IMR-90 (cell line): ENCODE measurements at regions not wholly inside any gene's neighbourhood (a gene's known extent, or its start where the extent isn't known, plus 50 kb on each side); places are given as distances from the start of the nearest gene placed in this dataset.

Source experiments
- ATAC-seq: fragments of 200-7000 bp; cut with Tn5 transposase; 2 replicates; pipeline ENCODE4 v1.9.1; 2020; ENCODE audit warnings: low read depth, mild to moderate bottlenecking, moderate library complexity
- BruUV-seq: library from RNA; stranded (reverse); fragments of 400-500 nt; replicated peaks from 2 replicates; lab custom pipeline; 2021; lab: Mats Ljungman, UMichigan
- CTCF ChIA-PET: fragments of 300-600 bp; formaldehyde crosslinking; extraction: SDS; loops from one replicate; lab custom pipeline; 2021; ENCODE audit warnings: antibody characterized with exemption; lab: Yijun Ruan, JAX
- POLR2A ChIA-PET: fragments of 300-600 bp; sonication (Branson Sonifier 250); formaldehyde crosslinking; loops from one replicate; lab custom pipeline; 2022; ENCODE audit warnings: antibody characterized with exemption; ENCODE audit not compliant: unreplicated experiment; lab: Charles Lee
- DNase-seq: peaks from one replicate; pipeline ENCODE4 v3.0.0; 2013
- H2AFZ ChIP-seq: replicated peaks from 2 replicates; pipeline ENCODE3; 2013; ENCODE audit warnings: low read length, mild to moderate bottlenecking; ENCODE audit not compliant: poor library complexity
- H2AK5ac ChIP-seq: 2 replicates; pipeline ENCODE4 v1.6.1; 2013; ENCODE audit warnings: low read depth, low read length, inconsistent platforms
- H2AK9ac ChIP-seq: replicated peaks from 2 replicates; pipeline ENCODE3; 2013; ENCODE audit warnings: mild to moderate bottlenecking, low read depth, low read length, moderate library complexity; ENCODE audit not compliant: poor library complexity
- H2BK120ac ChIP-seq: 2 replicates; pipeline ENCODE4 v1.6.1; 2013; ENCODE audit warnings: low read depth, low read length, inconsistent platforms
- H2BK15ac ChIP-seq: 3 replicates; pipeline ENCODE4 v1.6.1; 2013; ENCODE audit warnings: low read depth, low read length, inconsistent platforms
- H2BK20ac ChIP-seq: 2 replicates; pipeline ENCODE4 v1.6.1; 2013; ENCODE audit warnings: low read depth, mild to moderate bottlenecking, inconsistent platforms, low read length, moderate library complexity
- H2BK5ac ChIP-seq: 2 replicates; pipeline ENCODE4 v1.6.1; 2013; ENCODE audit warnings: mild to moderate bottlenecking, low read depth, low read length, inconsistent platforms; ENCODE audit not compliant: poor library complexity, severe bottlenecking
- H3K14ac ChIP-seq: replicated peaks from 2 replicates; pipeline ENCODE4 v1.6.1; 2013; ENCODE audit warnings: low read depth, low read length, inconsistent platforms
- H3K18ac ChIP-seq: 2 replicates; pipeline ENCODE4 v1.6.1; 2013; ENCODE audit warnings: low read depth, low read length, control low read depth
- H3K23ac ChIP-seq: 2 replicates; pipeline ENCODE4 v1.6.1; 2013; ENCODE audit warnings: low read depth, low read length, inconsistent platforms
- H3K27ac ChIP-seq: 2 replicates; pipeline ENCODE4 v1.5.1; 2013; ENCODE audit warnings: mild to moderate bottlenecking, control low read depth, low read length; ENCODE audit not compliant: insufficient read depth
- H3K27me3 ChIP-seq: 2 replicates; pipeline ENCODE4 v1.6.1; 2013; ENCODE audit warnings: low read length; ENCODE audit not compliant: control insufficient read depth, insufficient read depth
- H3K36me3 ChIP-seq: 2 replicates; pipeline ENCODE4 v1.6.1; 2013; ENCODE audit warnings: low read length, mixed read lengths; ENCODE audit not compliant: control insufficient read depth, insufficient read depth
- H3K4ac ChIP-seq: 2 replicates; pipeline ENCODE4 v1.6.1; 2013; ENCODE audit warnings: low read depth, low read length, inconsistent platforms
- H3K4me1 ChIP-seq: 2 replicates; pipeline ENCODE4 v1.6.1; 2013; ENCODE audit warnings: low read length, mixed read lengths; ENCODE audit not compliant: control insufficient read depth, insufficient read depth
- H3K4me2 ChIP-seq: 2 replicates; pipeline ENCODE4 v1.6.1; 2013; ENCODE audit warnings: low read depth, mild to moderate bottlenecking, control low read depth, low read length, moderate library complexity
- H3K4me3 ChIP-seq: 2 replicates; pipeline ENCODE4 v1.5.1; 2013; ENCODE audit warnings: low read depth, mild to moderate bottlenecking, control low read depth, low read length, moderate library complexity; ENCODE audit not compliant: insufficient read depth
- H3K56ac ChIP-seq: 2 replicates; pipeline ENCODE4 v1.6.1; 2013; ENCODE audit warnings: low read length, inconsistent platforms; ENCODE audit not compliant: insufficient read depth; ENCODE audit errors: extremely low read depth
- H3K79me1 ChIP-seq, 2 experiments: 2 replicates each; pipeline ENCODE4 v1.6.1; 2013; ENCODE audit warnings: low read length in 2 of 2, inconsistent platforms in 1 of 2, low read depth in 1 of 2
- H3K9ac ChIP-seq: 2 replicates; pipeline ENCODE4 v1.6.1; 2013; ENCODE audit warnings: low read depth, low read length, control low read depth
- H3K9me1 ChIP-seq: 2 replicates; pipeline ENCODE4 v1.6.1; 2013; ENCODE audit warnings: low read length, inconsistent platforms; ENCODE audit not compliant: insufficient read depth
- H3K9me3 ChIP-seq: 2 replicates; pipeline ENCODE4 v1.6.1; 2013; ENCODE audit warnings: low read length; ENCODE audit not compliant: control insufficient read depth, insufficient read depth
- H4K20me1 ChIP-seq: 2 replicates; pipeline ENCODE4 v1.6.1; 2013; ENCODE audit warnings: low read length, inconsistent platforms; ENCODE audit not compliant: insufficient read depth
- H4K5ac ChIP-seq: 2 replicates; pipeline ENCODE4 v1.6.1; 2013; ENCODE audit warnings: mild to moderate bottlenecking, low read depth, low read length, control low read depth
- H4K8ac ChIP-seq, 2 experiments: 2 replicates each; pipeline ENCODE4 v1.6.1; 2013; ENCODE audit warnings: low read depth in 2 of 2, low read length in 2 of 2, control low read depth in 1 of 2, inconsistent platforms in 1 of 2
- H4K91ac ChIP-seq: 2 replicates; pipeline ENCODE4 v1.6.1; 2013; ENCODE audit warnings: low read depth, low read length, inconsistent platforms; ENCODE audit not compliant: insufficient read depth
- BHLHE40 ChIP-seq: fragments of 150-350 bp; IDR thresholded peaks from 2 replicates; pipeline ENCODE4 v1.6.1; 2016; ENCODE audit warnings: mild to moderate bottlenecking, low read depth, low read length
- CEBPB ChIP-seq: IDR thresholded peaks from 2 replicates; pipeline ENCODE4 v1.6.1; 2012; ENCODE audit warnings: low read depth, low read length, improper control_type of control experiment
- CHD1 ChIP-seq: IDR thresholded peaks from 2 replicates; pipeline ENCODE4 v1.6.1; 2012; ENCODE audit warnings: low read depth, low read length, improper control_type of control experiment
- CTCF ChIP-seq: conservative IDR thresholded peaks from 2 replicates; pipeline ENCODE4 v1.5.1; 2012; ENCODE audit warnings: mild to moderate bottlenecking, low read depth, low read length, improper control_type of control experiment
- ELK1 ChIP-seq: fragments of 150-350 bp; IDR thresholded peaks from 2 replicates; pipeline ENCODE4 v1.6.1; 2016; ENCODE audit warnings: low read depth, mild to moderate bottlenecking, low read length, moderate library complexity, borderline replicate concordance
- FOS ChIP-seq: fragments of 150-350 bp; IDR thresholded peaks from 2 replicates; pipeline ENCODE4 v1.6.1; 2016; ENCODE audit warnings: low read depth, low read length
- MAFK ChIP-seq: IDR thresholded peaks from 2 replicates; pipeline ENCODE4 v1.6.1; 2012; ENCODE audit warnings: low read depth, low read length, improper control_type of control experiment
- MAZ ChIP-seq: IDR thresholded peaks from 2 replicates; pipeline ENCODE4 v1.6.1; 2012; ENCODE audit warnings: low read depth, mild to moderate bottlenecking, low read length, improper control_type of control experiment, moderate library complexity, borderline replicate concordance
- MXI1 ChIP-seq: IDR thresholded peaks from 2 replicates; pipeline ENCODE4 v1.6.1; 2012; ENCODE audit warnings: low read depth, mild to moderate bottlenecking, low read length, moderate library complexity, borderline replicate concordance
- NFE2L2 ChIP-seq: fragments of 150-350 bp; IDR thresholded peaks from 2 replicates; pipeline ENCODE4 v1.6.1; 2016; ENCODE audit warnings: low read depth, mild to moderate bottlenecking, low read length
- POLR2A ChIP-seq: IDR thresholded peaks from 2 replicates; pipeline ENCODE4 v1.6.1; 2012; ENCODE audit warnings: mild to moderate bottlenecking, low read depth, low read length
- RAD21 ChIP-seq: IDR thresholded peaks from 2 replicates; pipeline ENCODE4 v1.6.1; 2012; ENCODE audit warnings: low read length, improper control_type of control experiment
- RCOR1 ChIP-seq: IDR thresholded peaks from 2 replicates; pipeline ENCODE4 v1.6.1; 2012; ENCODE audit warnings: mild to moderate bottlenecking, low read length, improper control_type of control experiment; ENCODE audit not compliant: insufficient replicate concordance
- RFX5 ChIP-seq: IDR thresholded peaks from 2 replicates; pipeline ENCODE4 v1.8.0; 2012; ENCODE audit warnings: low read depth, mild to moderate bottlenecking, low read length, moderate library complexity
- SMC3 ChIP-seq: fragments of 150-350 bp; IDR thresholded peaks from 2 replicates; pipeline ENCODE4 v1.6.1; 2016; ENCODE audit warnings: low read depth, mild to moderate bottlenecking, antibody characterized with exemption, low read length, moderate library complexity
- USF2 ChIP-seq: fragments of 150-350 bp; IDR thresholded peaks from 2 replicates; pipeline ENCODE4 v1.6.1; 2017; ENCODE audit warnings: mild to moderate bottlenecking, antibody characterized with exemption, low read length, low read depth
- whole genome bisulfite sequencing, 2 experiments: methylation state at CpG; one replicate each; pipeline versions ENCODE4 v1.1.5 to v1.1.7; 2013; ENCODE audit warnings: missing lambda C conversion rate in 2 of 2; ENCODE audit not compliant: insufficient read length in 1 of 2; ENCODE audit errors: extremely low coverage in 2 of 2; 5-methylcytosine and 5-hydroxymethylcytosine counted together
- dilution Hi-C: fragments of 300-500 bp; cut with HindIII; formaldehyde crosslinking; loops from one replicate; pipeline ENCODE4 v1.14.3; 2018; ENCODE audit warnings: low sequenced_read_pairs; ENCODE audit not compliant: unreplicated experiment
- in situ Hi-C: fragments of 300-500 bp; cut with MboI; formaldehyde crosslinking; loops from 3 replicates; pipeline ENCODE4 v1.14.3; 2019; ENCODE audit warnings: low sequenced_read_pairs, inconsistent platforms, mixed read lengths
- intact Hi-C: fragments of 100-400 bp; cut with micrococcal nuclease; formaldehyde crosslinking; loops from 2 replicates; pipeline ENCODE4 v1.10.0; 2022

GRCh38 chr2:34123996-34124785, 525.1 kb upstream of the FAM98A start:
- no peak overlapping the region for H3K4ac ChIP-seq
- H3K27ac ChIP-seq = no peak overlapping the region
- H2BK5ac ChIP-seq = no peak overlapping the region
- no peak overlapping the region for H2BK20ac ChIP-seq
- no peaks in the 10 kb centered on the region for H3K9me1 ChIP-seq
- no peak overlapping the region for H3K14ac ChIP-seq
- no peak overlapping the region for H4K5ac ChIP-seq
- dilution Hi-C loops (no loop called here), in situ Hi-C loops (no loop called here), intact Hi-C loops (no loop called here)
- POLR2A ChIA-PET = no interaction called here
- no peaks in the 10 kb centered on the region for H3K27me3 ChIP-seq
- DNase-seq = no peak
- H2AK9ac ChIP-seq = no peak overlapping the region
- no peaks in the 10 kb centered on the region for H4K20me1 ChIP-seq
- H3K18ac ChIP-seq = no peak overlapping the region
- H4K91ac ChIP-seq = no peak overlapping the region
- WGBS, 2 experiments = 69% methylated on average over 3 of the region's 7 CpGs; no CpG with 5 or more reads in 1 of the 2 experiments
- H3K4me2 ChIP-seq = no peak overlapping the region
- no peak overlapping the region for H3K23ac ChIP-seq
- H3K9ac ChIP-seq = no peak overlapping the region
- H3K9me3 ChIP-seq = no peaks in the 10 kb centered on the region
- no peaks in the 10 kb centered on the region for H3K36me3 ChIP-seq
- H2BK120ac ChIP-seq = no peak overlapping the region
- H4K8ac ChIP-seq = no peak overlapping the region
- CTCF ChIA-PET = no interaction called here
- H3K79me1 ChIP-seq = no peaks in the 10 kb centered on the region
- no peaks in the 10 kb centered on the region for H3K4me1 ChIP-seq
- H3K4me3 ChIP-seq = no peak overlapping the region
- no peak overlapping the region for H3K56ac ChIP-seq
- TF ChIP-seq CEBPB (no peak), POLR2A (no peak), MAZ (no peak), ELK1 (no peak), CHD1 (no peak), USF2 (no peak), MXI1 (no peak), RCOR1 (no peak), NFE2L2 (no peak), CTCF (no peak), SMC3 (no peak), BHLHE40 (no peak), FOS (no peak), RAD21 (no peak), RFX5 (no peak), MAFK (no peak)
- BruUV-seq = no TSS peak
- no peak overlapping the region for H2AFZ ChIP-seq
- H2BK15ac ChIP-seq = no peak overlapping the region
- no peak overlapping the region for H2AK5ac ChIP-seq
- ATAC-seq = no peak
